OCI-LY1 (cell line): ENCODE measurements at regions not wholly inside any gene's neighbourhood (a gene's known extent, or its start where the extent isn't known, plus 50 kb on each side); places are given as distances from the start of the nearest gene placed in this dataset.

Experiments used
- H2AFZ ChIP-seq: fragments of 200-600 bp; sonication (generic), shearing (Covaris generic); 2 replicates; pipeline ENCODE4 v1.6.0; 2014; ENCODE audit warnings: antibody characterized with exemption, mild to moderate bottlenecking, low read length
- H3F3A ChIP-seq: fragments of 200-600 bp; sonication (generic), shearing (Covaris generic); 2 replicates; pipeline ENCODE4 v1.6.0; 2014; ENCODE audit warnings: mild to moderate bottlenecking, antibody characterized with exemption, low read length, moderate library complexity; ENCODE audit not compliant: insufficient read depth
- H3K27ac ChIP-seq: fragments of 200-600 bp; sonication (generic); 2 replicates; pipeline ENCODE4 v1.5.1; 2014; ENCODE audit warnings: low read length, mixed run types, mild to moderate bottlenecking, low read depth; ENCODE audit not compliant: poor library complexity, severe bottlenecking
- H3K27me3 ChIP-seq: fragments of 200-600 bp; sonication (generic); 2 replicates; pipeline ENCODE4 v1.6.0; 2014; ENCODE audit warnings: antibody characterized with exemption, mild to moderate bottlenecking, low read length, moderate library complexity; ENCODE audit not compliant: insufficient read depth
- H3K36me3 ChIP-seq: fragments of 200-600 bp; sonication (generic); 2 replicates; pipeline ENCODE4 v1.6.1; 2014; ENCODE audit warnings: mild to moderate bottlenecking, antibody characterized with exemption, low read length, moderate library complexity, mixed read lengths; ENCODE audit not compliant: insufficient read depth
- H3K4me1 ChIP-seq: fragments of 200-600 bp; sonication (generic); 2 replicates; pipeline ENCODE4 v1.5.1; 2014; ENCODE audit warnings: mild to moderate bottlenecking, low read length, moderate library complexity; ENCODE audit not compliant: insufficient read depth, severe bottlenecking
- H3K4me2 ChIP-seq: fragments of 200-600 bp; sonication (generic), shearing (Covaris generic); 2 replicates; pipeline ENCODE4 v1.6.1; 2014; ENCODE audit warnings: low read length
- H3K4me3 ChIP-seq: fragments of 200-600 bp; sonication (generic); 2 replicates; pipeline ENCODE4 v1.5.1; 2014; ENCODE audit warnings: low read length, low read depth, mild to moderate bottlenecking, mixed read lengths; ENCODE audit not compliant: poor library complexity, severe bottlenecking
- H3K79me2 ChIP-seq: fragments of 200-600 bp; shearing (Covaris generic); 2 replicates; pipeline ENCODE4 v1.6.1; 2016; ENCODE audit warnings: mixed run types, low read length, mixed read lengths; ENCODE audit not compliant: insufficient read depth
- H3K9ac ChIP-seq: fragments of 200-600 bp; sonication (generic), shearing (Covaris generic); 2 replicates; pipeline ENCODE4 v1.6.1; 2014; ENCODE audit warnings: mild to moderate bottlenecking, low read length, mixed read lengths
- H3K9me2 ChIP-seq: fragments of 200-600 bp; sonication (generic), shearing (Covaris generic); 2 replicates; pipeline ENCODE4 v1.6.1; 2014; ENCODE audit warnings: low read depth, mild to moderate bottlenecking, low read length, mixed read lengths
- H3K9me3 ChIP-seq: fragments of 200-600 bp; shearing (Covaris generic); 2 replicates; pipeline ENCODE4 v1.6.1; 2014; ENCODE audit warnings: low read length, mixed read lengths
- H4K20me1 ChIP-seq: fragments of 200-600 bp; sonication (generic), shearing (Covaris generic); 2 replicates; pipeline ENCODE4 v1.6.0; 2016; ENCODE audit warnings: mild to moderate bottlenecking, low read length; ENCODE audit not compliant: insufficient read depth
- CTCF ChIP-seq: fragments of 200-600 bp; sonication (generic), shearing (Covaris generic); IDR thresholded peaks from 2 replicates; pipeline ENCODE4 v1.5.1; 2017; ENCODE audit warnings: mild to moderate bottlenecking, antibody characterized with exemption, low read length, moderate library complexity, mixed read lengths
- EZH2 ChIP-seq: fragments of 200-600 bp; sonication (generic), shearing (Covaris generic); IDR thresholded peaks from 2 replicates; pipeline ENCODE4 v1.8.0; 2017; ENCODE audit warnings: borderline replicate concordance, mixed run types, mild to moderate bottlenecking, antibody characterized with exemption, low read length, moderate library complexity, mixed read lengths

- Histone ChIP-seq H3K9ac (no peak overlapping the region), H3K4me1 (no peaks in the 10 kb centered on the region), H3K4me3 (no peak overlapping the region), H2AFZ (no peak overlapping the region), H3K79me2 (no peaks in the 10 kb centered on the region), H3K27me3 (no peaks in the 10 kb centered on the region), H3K36me3 (no peaks in the 10 kb centered on the region), H3K9me2 (no peaks in the 10 kb centered on the region), H3F3A (no peaks in the 10 kb centered on the region), H3K4me2 (no peak overlapping the region), H3K27ac (no peak overlapping the region), H4K20me1 (no peaks in the 10 kb centered on the region), H3K9me3 (no peaks in the 10 kb centered on the region)
- TF ChIP-seq CTCF (no peak), EZH2 (no peak)
These were observed 113.0 kb upstream of the GALNT15 start for GRCh38 chr3:16061491-16061890.

- no peaks in the 10 kb centered on the region for H3F3A ChIP-seq
- no peak overlapping the region for H3K27ac ChIP-seq
- H2AFZ ChIP-seq, result no peak overlapping the region
- TF ChIP-seq EZH2 (no peak), CTCF (no peak)
- no peak overlapping the region for H3K4me3 ChIP-seq
- H3K27me3 ChIP-seq, result no peaks in the 10 kb centered on the region
- no peaks in the 10 kb centered on the region for H3K4me1 ChIP-seq
- no peak overlapping the region for H3K9ac ChIP-seq
- H4K20me1 ChIP-seq, result no peaks in the 10 kb centered on the region
- H3K9me2 ChIP-seq, result no peaks in the 10 kb centered on the region
- H3K36me3 ChIP-seq, result no peaks in the 10 kb centered on the region
- no peaks in the 10 kb centered on the region for H3K9me3 ChIP-seq
- H3K4me2 ChIP-seq, result no peak overlapping the region
- no peaks in the 10 kb centered on the region for H3K79me2 ChIP-seq
These were observed 110.9 kb upstream of the GALNT15 start for GRCh38 chr3:16063603-16064002.

DNA sequence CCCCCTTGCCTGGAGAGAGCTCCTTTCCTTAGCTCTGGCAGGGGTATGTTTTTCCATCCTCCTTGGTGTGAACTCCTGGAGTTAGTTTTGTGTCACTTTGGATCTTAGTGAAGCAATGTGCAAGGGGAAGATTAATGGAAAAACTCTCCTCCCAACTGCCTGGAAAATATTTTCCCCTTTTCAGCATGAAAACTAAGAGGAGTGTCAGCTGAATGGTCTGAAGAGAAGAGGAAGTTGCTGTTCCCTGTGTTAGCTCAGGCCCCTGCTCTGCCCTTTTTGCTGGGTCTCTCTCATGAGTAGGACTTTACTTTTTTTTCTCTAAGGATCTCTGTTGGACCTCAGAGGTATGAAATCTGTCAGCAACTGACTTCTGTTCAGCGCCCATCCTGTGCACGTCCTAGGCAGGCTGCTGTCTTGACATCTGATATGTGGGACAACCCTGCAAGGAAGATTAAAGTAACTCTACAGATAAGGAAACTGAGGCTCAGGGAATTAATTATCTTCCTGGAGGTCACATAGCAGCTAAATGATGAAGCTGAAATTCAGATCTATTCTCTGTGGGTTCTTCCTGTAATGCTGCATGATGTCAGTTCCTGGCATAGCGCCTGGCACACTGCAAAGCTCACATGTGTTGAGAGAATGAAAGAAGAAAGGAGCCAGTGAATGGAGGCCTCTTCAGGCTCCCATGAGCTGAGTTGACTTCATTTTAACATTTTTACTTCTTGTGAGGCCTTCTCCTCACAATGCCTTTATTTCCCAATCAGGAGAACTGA lies 109.7 kb upstream of the GALNT15 start:
- no peak overlapping the region for H2AFZ ChIP-seq

More for the DNA sequence above, 109.7 kb upstream of the GALNT15 start:
- Histone ChIP-seq H4K20me1 (no peaks in the 10 kb centered on the region), H3K9ac (no peak overlapping the region), H3K27me3 (no peaks in the 10 kb centered on the region), H3F3A (no peaks in the 10 kb centered on the region), H3K36me3 (no peaks in the 10 kb centered on the region), H3K27ac (no peak overlapping the region), H3K79me2 (no peaks in the 10 kb centered on the region), H3K9me3 (no peaks in the 10 kb centered on the region), H3K4me3 (no peak overlapping the region), H3K4me1 (no peaks in the 10 kb centered on the region), H3K9me2 (no peaks in the 10 kb centered on the region), H3K4me2 (no peak overlapping the region)
- TF ChIP-seq EZH2 (no peak), CTCF (no peak)
